Esophagus squamous epithelium (tissue), 4 donors: ENCODE measurements at regions not wholly inside any gene's neighbourhood (a gene's known extent, or its start where the extent isn't known, plus 50 kb on each side); places are given as distances from the start of the nearest gene placed in this dataset.

Source experiments
- POLR2A ChIP-seq, 4 donors: fragments of 450-650 bp; IDR thresholded peaks; one replicate each; pipeline ENCODE4 v1.6.1; 2017; ENCODE audit warnings: antibody characterized with exemption in 4 of 4, mild to moderate bottlenecking in 4 of 4, moderate library complexity in 3 of 4
- TF ChIP-seq, protein P1 (sequence below), 6 experiments: fragments of 450-650 bp in 4 of 6; fragments of 200-600 bp in 2 of 6; sonication (generic) in 2 of 6; IDR thresholded peaks; one replicate each; pipeline ENCODE4 v1.5.1; 2016 to 2019; ENCODE audit warnings: antibody characterized with exemption in 6 of 6, mild to moderate bottlenecking in 4 of 6, moderate library complexity in 4 of 6

DNA sequence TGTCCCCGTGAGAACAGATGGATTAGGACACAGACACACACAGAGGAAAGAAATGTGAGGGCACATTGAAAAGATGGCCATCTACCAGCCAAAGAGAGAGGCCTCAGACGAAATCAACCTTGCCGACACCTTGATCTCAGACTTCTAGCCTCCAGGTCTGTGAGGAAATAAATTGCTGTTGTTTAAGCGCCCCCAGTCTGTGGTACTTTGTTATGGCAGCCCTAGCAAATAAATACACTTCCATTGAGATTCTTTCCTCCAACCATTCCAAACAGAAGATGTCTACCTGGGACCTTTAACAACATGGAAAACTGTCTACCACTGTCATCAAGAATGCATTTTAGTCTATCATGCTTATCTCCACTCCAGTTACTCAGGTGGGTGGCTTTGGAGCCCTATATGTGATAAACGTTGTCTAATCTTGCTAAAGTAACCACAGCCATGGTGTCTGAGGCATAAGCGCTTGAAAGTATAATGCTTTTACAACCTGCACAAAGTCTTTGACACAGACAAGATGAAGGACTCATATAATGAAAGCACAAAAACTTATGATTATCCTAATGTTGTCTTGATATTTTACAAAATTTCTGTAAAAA, 244.3 kb downstream of the MTERF1 start:
- TF ChIP-seq, protein P1, sequence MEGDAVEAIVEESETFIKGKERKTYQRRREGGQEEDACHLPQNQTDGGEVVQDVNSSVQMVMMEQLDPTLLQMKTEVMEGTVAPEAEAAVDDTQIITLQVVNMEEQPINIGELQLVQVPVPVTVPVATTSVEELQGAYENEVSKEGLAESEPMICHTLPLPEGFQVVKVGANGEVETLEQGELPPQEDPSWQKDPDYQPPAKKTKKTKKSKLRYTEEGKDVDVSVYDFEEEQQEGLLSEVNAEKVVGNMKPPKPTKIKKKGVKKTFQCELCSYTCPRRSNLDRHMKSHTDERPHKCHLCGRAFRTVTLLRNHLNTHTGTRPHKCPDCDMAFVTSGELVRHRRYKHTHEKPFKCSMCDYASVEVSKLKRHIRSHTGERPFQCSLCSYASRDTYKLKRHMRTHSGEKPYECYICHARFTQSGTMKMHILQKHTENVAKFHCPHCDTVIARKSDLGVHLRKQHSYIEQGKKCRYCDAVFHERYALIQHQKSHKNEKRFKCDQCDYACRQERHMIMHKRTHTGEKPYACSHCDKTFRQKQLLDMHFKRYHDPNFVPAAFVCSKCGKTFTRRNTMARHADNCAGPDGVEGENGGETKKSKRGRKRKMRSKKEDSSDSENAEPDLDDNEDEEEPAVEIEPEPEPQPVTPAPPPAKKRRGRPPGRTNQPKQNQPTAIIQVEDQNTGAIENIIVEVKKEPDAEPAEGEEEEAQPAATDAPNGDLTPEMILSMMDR (IDR thresholded peaks at IDR 0.05): peak in 5 of 6 experiments; percentile 37 to 76 (median 59)
- no peak for TF ChIP-seq POLR2A (IDR thresholded peaks at IDR 0.05)
